Ovary (tissue), 3 donors: ENCODE measurements at regions not wholly inside any gene's neighbourhood (a gene's known extent, or its start where the extent isn't known, plus 50 kb on each side); places are given as distances from the start of the nearest gene placed in this dataset.

Experiments
- CTCF ChIP-seq, 3 donors: fragments of 450-650 bp in 2 of 3; fragments of 200-600 bp in 1 of 3; IDR thresholded peaks; one replicate each; pipeline versions ENCODE4 v1.5.1 to v1.8.0; 2016 to 2022; ENCODE audit warnings: antibody characterized with exemption in 3 of 3, mild to moderate bottlenecking in 1 of 3
- EP300 ChIP-seq: sonication (generic); formaldehyde crosslinking; IDR thresholded peaks from one replicate; pipeline ENCODE4 v1.6.1; 2017; ENCODE audit warnings: antibody characterized with exemption
- POLR2A ChIP-seq: fragments of 450-650 bp; IDR thresholded peaks from one replicate; pipeline ENCODE4 v1.6.1; 2017; ENCODE audit warnings: antibody characterized with exemption, mild to moderate bottlenecking, moderate library complexity
- donor health status: DM: no; HTN: no; CAD: no.

- TF ChIP-seq CTCF (IDR thresholded peaks at IDR 0.05) (no peak), EP300 (no peak), POLR2A (no peak)
These were observed 91.2 kb downstream of the ARRDC3 start for GRCh38 chr5:91291628-91292569.
